Karpas-422 (cell line): ENCODE measurements at regions not wholly inside any gene's neighbourhood (a gene's known extent, or its start where the extent isn't known, plus 50 kb on each side); places are given as distances from the start of the nearest gene placed in this dataset.

ENCODE experiments used
- DNase-seq: peaks from one replicate; pipeline ENCODE4 v3.0.0-alpha.2; 2015
- H2AFZ ChIP-seq: fragments of 200-600 bp; sonication (generic); 2 replicates; pipeline ENCODE4 v1.6.1; 2014; ENCODE audit warnings: antibody characterized with exemption, low read length, mixed read lengths
- H3K27ac ChIP-seq: fragments of 200-600 bp; sonication (generic); 2 replicates; pipeline ENCODE4 v1.5.1; 2014; ENCODE audit warnings: mild to moderate bottlenecking, low read length, moderate library complexity
- H3K27me3 ChIP-seq: fragments of 200-600 bp; sonication (generic); 2 replicates; pipeline ENCODE4 v1.6.1; 2014; ENCODE audit warnings: low read length, mixed read lengths
- H3K36me3 ChIP-seq: fragments of 200-600 bp; sonication (generic); 2 replicates; pipeline ENCODE4 v1.6.1; 2014; ENCODE audit warnings: low read length, mixed read lengths; ENCODE audit not compliant: insufficient read depth
- H3K4me1 ChIP-seq: fragments of 200-600 bp; sonication (generic); 2 replicates; pipeline ENCODE4 v1.6.1; 2014; ENCODE audit warnings: mild to moderate bottlenecking, low read length, mixed read lengths
- H3K4me2 ChIP-seq: fragments of 200-600 bp; sonication (generic); 2 replicates; pipeline ENCODE4 v1.6.1; 2014; ENCODE audit warnings: low read length, low read depth, mild to moderate bottlenecking; ENCODE audit not compliant: poor library complexity, severe bottlenecking
- H3K4me3 ChIP-seq: fragments of 200-600 bp; sonication (generic); 2 replicates; pipeline ENCODE4 v1.5.1; 2014; ENCODE audit warnings: mild to moderate bottlenecking, antibody characterized with exemption, low read length, mixed read lengths
- H3K79me2 ChIP-seq: fragments of 200-600 bp; sonication (generic); 2 replicates; pipeline ENCODE4 v1.6.1; 2014; ENCODE audit warnings: mild to moderate bottlenecking, low read length, mixed read lengths
- H3K9ac ChIP-seq: fragments of 200-600 bp; sonication (generic); 2 replicates; pipeline ENCODE4 v1.6.0; 2014; ENCODE audit warnings: low read length
- H3K9me2 ChIP-seq: fragments of 200-600 bp; sonication (generic), shearing (Covaris generic); replicated peaks from 2 replicates; pipeline ENCODE4 v1.6.0; 2014; ENCODE audit warnings: mild to moderate bottlenecking, low read length, moderate library complexity; ENCODE audit not compliant: insufficient read depth
- H3K9me3 ChIP-seq: fragments of 300-700, 200-600 bp; sonication (generic); 2 replicates; pipeline ENCODE4 v1.6.1; 2014; ENCODE audit warnings: low read length, mixed read lengths
- H4K20me1 ChIP-seq: fragments of 200-600 bp; sonication (generic); 2 replicates; pipeline ENCODE4 v1.6.1; 2014; ENCODE audit warnings: mild to moderate bottlenecking, antibody characterized with exemption, low read length, low read depth; ENCODE audit not compliant: insufficient read depth

GRCh38 chr6:126175251-126175650 lies 164.7 kb upstream of the CENPW start:
- no peaks in the 10 kb centered on the region for H3K79me2 ChIP-seq
- H3K27me3 ChIP-seq: no peaks in the 10 kb centered on the region
- no peaks in the 10 kb centered on the region for H3K9me2 ChIP-seq
- no peak overlapping the region for H3K4me2 ChIP-seq
- peaks cover 10% of the 10 kb centered on the region for H3K4me1 ChIP-seq
- H3K9ac ChIP-seq: no peak overlapping the region
- H3K27ac ChIP-seq: no peak overlapping the region
- no peaks in the 10 kb centered on the region for H4K20me1 ChIP-seq
- no peaks in the 10 kb centered on the region for H3K9me3 ChIP-seq
- no peaks in the 10 kb centered on the region for H3K36me3 ChIP-seq
- H3K4me3 ChIP-seq: no peak overlapping the region
- DNase-seq: no peak
- no peak overlapping the region for H2AFZ ChIP-seq

GRCh38 chr6:126176282-126176681 lies 163.6 kb upstream of the CENPW start:
- H3K27ac ChIP-seq: no peak overlapping the region
- H3K27me3 ChIP-seq: no peaks in the 10 kb centered on the region
- peak; percentile 63 for DNase-seq

GRCh38 chr6:126180585-126180984 lies 159.3 kb upstream of the CENPW start:
- Histone ChIP-seq H3K9ac (no peak overlapping the region), H3K9me3 (no peaks in the 10 kb centered on the region), H3K27me3 (no peaks in the 10 kb centered on the region), H3K4me3 (no peak overlapping the region), H3K36me3 (peaks cover 9% of the 10 kb centered on the region; the same call in 1 of the 2 replicates), H3K27ac (no peak overlapping the region), H2AFZ (no peak overlapping the region), H3K9me2 (no peaks in the 10 kb centered on the region), H4K20me1 (no peaks in the 10 kb centered on the region), H3K79me2 (no peaks in the 10 kb centered on the region), H3K4me2 (no peak overlapping the region), H3K4me1 (no peaks in the 10 kb centered on the region)
- no peak for DNase-seq

More at GRCh38 chr6:126176282-126176681, 163.6 kb upstream of the CENPW start:
- Histone ChIP-seq H3K36me3 (no peaks in the 10 kb centered on the region), H3K79me2 (no peaks in the 10 kb centered on the region), H3K9me3 (no peaks in the 10 kb centered on the region), H3K4me3 (no peak overlapping the region), H3K4me1 (peaks cover under 1% of the 10 kb centered on the region; the same call in 1 of the 2 replicates), H3K9ac (no peak overlapping the region), H3K4me2 (no peak overlapping the region), H2AFZ (no peak overlapping the region), H4K20me1 (no peaks in the 10 kb centered on the region), H3K9me2 (no peaks in the 10 kb centered on the region)

GRCh38 chr6:126181173-126181741 lies 158.7 kb upstream of the CENPW start:
- no peak overlapping the region for H3K27ac ChIP-seq
- H3K4me3 ChIP-seq: no peak overlapping the region
- no peak overlapping the region for H3K9ac ChIP-seq
- no peak for DNase-seq
- H3K4me1 ChIP-seq: no peaks in the 10 kb centered on the region
- no peaks in the 10 kb centered on the region for H3K27me3 ChIP-seq
- no peaks in the 10 kb centered on the region for H4K20me1 ChIP-seq
- H3K79me2 ChIP-seq: no peaks in the 10 kb centered on the region
- H2AFZ ChIP-seq: no peak overlapping the region
- H3K36me3 ChIP-seq: peaks cover 9% of the 10 kb centered on the region; the same call in 1 of the 2 replicates
- no peaks in the 10 kb centered on the region for H3K9me3 ChIP-seq
- no peaks in the 10 kb centered on the region for H3K9me2 ChIP-seq
- no peak overlapping the region for H3K4me2 ChIP-seq

GRCh38 chr6:126181890-126182289 lies 158.0 kb upstream of the CENPW start:
- Histone ChIP-seq H3K9me2 (no peaks in the 10 kb centered on the region), H3K36me3 (peaks cover 9% of the 10 kb centered on the region; the same call in 1 of the 2 replicates), H3K79me2 (no peaks in the 10 kb centered on the region), H4K20me1 (no peaks in the 10 kb centered on the region), H3K4me1 (no peaks in the 10 kb centered on the region), H3K4me3 (no peak overlapping the region), H3K9ac (no peak overlapping the region), H3K27me3 (no peaks in the 10 kb centered on the region), H3K27ac (no peak overlapping the region), H3K4me2 (no peak overlapping the region), H2AFZ (no peak overlapping the region), H3K9me3 (no peaks in the 10 kb centered on the region)
- no peak for DNase-seq

- Histone ChIP-seq H3K4me2 (no peak overlapping the region), H3K4me3 (no peak overlapping the region), H3K9ac (no peak overlapping the region), H2AFZ (no peak overlapping the region), H3K36me3 (peaks cover 9% of the 10 kb centered on the region; the same call in 1 of the 2 replicates), H3K4me1 (no peaks in the 10 kb centered on the region), H3K79me2 (no peaks in the 10 kb centered on the region), H3K9me3 (no peaks in the 10 kb centered on the region), H3K27ac (no peak overlapping the region), H4K20me1 (no peaks in the 10 kb centered on the region), H3K9me2 (no peaks in the 10 kb centered on the region), H3K27me3 (no peaks in the 10 kb centered on the region)
- no peak for DNase-seq
Observed at GRCh38 chr6:126182650-126183311, 157.1 kb upstream of the CENPW start.

GRCh38 chr6:126185774-126186173 lies 154.1 kb upstream of the CENPW start:
- Histone ChIP-seq H3K4me2 (no peak overlapping the region), H4K20me1 (no peaks in the 10 kb centered on the region), H3K9ac (no peak overlapping the region)

GRCh38 chr6:126188279-126188909 lies 151.5 kb upstream of the CENPW start:
- H4K20me1 ChIP-seq: no peaks in the 10 kb centered on the region
- H3K27me3 ChIP-seq: no peaks in the 10 kb centered on the region
- H3K9ac ChIP-seq: no peak overlapping the region
- no peaks in the 10 kb centered on the region for H3K79me2 ChIP-seq
- no peak overlapping the region for H3K4me2 ChIP-seq
- H3K36me3 ChIP-seq: peaks cover 9% of the 10 kb centered on the region; the same call in 1 of the 2 replicates
- H3K4me3 ChIP-seq: no peak overlapping the region
- no peak overlapping the region for H3K27ac ChIP-seq
- H3K9me2 ChIP-seq: no peaks in the 10 kb centered on the region
- H2AFZ ChIP-seq: no peak overlapping the region
- no peak for DNase-seq
- peaks cover 8% of the 10 kb centered on the region for H3K4me1 ChIP-seq
- H3K9me3 ChIP-seq: no peaks in the 10 kb centered on the region

More at GRCh38 chr6:126185774-126186173, 154.1 kb upstream of the CENPW start:
- Histone ChIP-seq H2AFZ (no peak overlapping the region), H3K27me3 (no peaks in the 10 kb centered on the region), H3K79me2 (no peaks in the 10 kb centered on the region), H3K36me3 (peaks cover 9% of the 10 kb centered on the region; the same call in 1 of the 2 replicates), H3K4me1 (peaks cover 8% of the 10 kb centered on the region), H3K9me3 (no peaks in the 10 kb centered on the region), H3K27ac (no peak overlapping the region), H3K9me2 (no peaks in the 10 kb centered on the region), H3K4me3 (no peak overlapping the region)
- no peak for DNase-seq
